NT2/D1 (cell line): ENCODE measurements at regions not wholly inside any gene's neighbourhood (a gene's known extent, or its start where the extent isn't known, plus 50 kb on each side); places are given as distances from the start of the nearest gene placed in this dataset.

ENCODE experiments used
- SUZ12 ChIP-seq: IDR thresholded peaks from 2 replicates; pipeline ENCODE4 v1.6.1; 2011; ENCODE audit not compliant: insufficient read length, insufficient read depth; ENCODE audit errors: extremely low read depth
- YY1 ChIP-seq: IDR thresholded peaks from 2 replicates; pipeline ENCODE4 v1.6.1; 2011; ENCODE audit not compliant: insufficient read length, insufficient read depth
- ZNF274 ChIP-seq: IDR thresholded peaks from 2 replicates; pipeline ENCODE4 v1.6.1; 2011; ENCODE audit warnings: mild to moderate bottlenecking, low read depth, low read length

DNA sequence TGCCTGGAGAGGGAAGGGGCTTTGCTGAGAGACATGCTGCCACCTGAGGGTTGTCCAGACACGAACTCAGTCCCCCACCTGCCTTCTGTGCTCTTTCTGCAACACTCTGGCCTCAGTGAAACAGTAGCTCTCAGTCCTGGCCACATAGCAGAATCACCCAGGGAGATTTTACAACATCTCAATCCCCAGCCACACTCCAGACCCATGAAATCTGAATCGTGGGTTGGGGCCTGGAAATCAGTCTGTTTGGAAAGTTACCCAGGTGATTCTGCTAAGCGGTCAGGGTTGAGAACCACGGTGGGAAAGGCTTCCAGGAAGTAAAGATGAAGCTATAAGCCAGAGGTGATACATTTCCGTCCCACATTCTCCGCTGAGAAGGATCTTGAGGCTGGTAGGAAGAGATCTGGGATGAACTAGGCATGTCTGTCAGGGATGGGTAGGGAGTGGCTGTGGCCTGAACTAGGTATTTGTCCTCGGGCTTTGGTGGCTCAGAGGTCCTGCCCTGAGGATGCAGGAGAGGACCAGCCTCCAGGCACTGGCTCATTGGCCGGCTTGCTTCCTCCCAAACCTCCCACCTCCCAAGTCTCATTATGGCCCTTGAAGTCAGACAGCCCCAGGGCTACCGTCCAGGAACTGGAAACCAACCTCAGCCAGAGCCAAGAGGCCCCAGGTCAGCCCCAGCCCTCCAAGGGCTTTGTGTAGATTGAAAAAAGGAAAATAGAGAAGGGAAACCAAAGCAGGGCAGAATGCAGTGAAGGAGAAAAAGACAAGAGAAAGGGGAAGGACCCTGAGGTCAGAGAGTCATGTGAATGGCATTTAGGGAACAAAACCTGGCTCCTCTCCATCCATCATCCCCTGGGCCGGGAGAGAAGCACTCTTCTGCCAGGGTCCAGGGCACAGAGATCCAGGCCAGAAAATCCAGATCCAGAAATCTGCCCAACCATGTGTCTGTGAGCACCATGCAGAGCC, 119.6 kb downstream of the ZFP36L2 start:
- TF ChIP-seq ZNF274 (no peak), YY1 (no peak), SUZ12 (no peak)
